Gastrocnemius medialis (tissue), 4 donors: ENCODE measurements at regions not wholly inside any gene's neighbourhood (a gene's known extent, or its start where the extent isn't known, plus 50 kb on each side); places are given as distances from the start of the nearest gene placed in this dataset.

ENCODE experiments used
- ATAC-seq, 2 donors: fragments of 150-250 bp; one replicate each; pipeline ENCODE4 v1.9.1; 2016
- DNase-seq, 2 donors: peaks; one replicate each; pipeline ENCODE4 v3.0.0-alpha.2; 2019
- H3K27ac ChIP-seq, 4 donors: fragments of 200-600 bp; sonication (generic); 1 replicate in 1 of 4; 2 replicates in 3 of 4; pipeline ENCODE4 v1.5.1; 2016 to 2018; ENCODE audit warnings: mild to moderate bottlenecking in 2 of 4, moderate library complexity in 1 of 4
- H3K27me3 ChIP-seq, 3 donors: fragments of 200-600 bp; sonication (generic) in 2 of 3; 1 replicate in 1 of 3; 2 replicates in 2 of 3; pipeline versions ENCODE4 v1.5.1 to v1.6.0; 2016 to 2019; ENCODE audit warnings: mild to moderate bottlenecking in 1 of 3, moderate library complexity in 1 of 3
- H3K36me3 ChIP-seq, 2 donors: fragments of 200-600 bp; sonication (generic) in 1 of 2; one replicate each; pipeline ENCODE4 v1.5.1; 2017 to 2018
- H3K4me1 ChIP-seq, 2 donors: fragments of 200-600 bp; sonication (generic) in 1 of 2; one replicate each; pipeline ENCODE4 v1.5.1; 2016 to 2017; ENCODE audit warnings: mild to moderate bottlenecking in 2 of 2
- H3K4me3 ChIP-seq, 4 donors: fragments of 200-600 bp; sonication (generic) in 3 of 4; 1 replicate in 1 of 4; 2 replicates in 3 of 4; pipeline ENCODE4 v1.5.1; 2016 to 2019; ENCODE audit warnings: mild to moderate bottlenecking in 2 of 4
- H3K9me3 ChIP-seq, 3 donors: fragments of 200-600 bp; sonication (generic) in 2 of 3; 1 replicate in 1 of 3; 2 replicates in 2 of 3; pipeline ENCODE4 v1.5.1; 2016 to 2019
- POLR2A ChIP-seq, 2 donors: fragments of 450-650 bp; IDR thresholded peaks; one replicate each; pipeline ENCODE4 v1.6.1; 2017; ENCODE audit warnings: antibody characterized with exemption in 2 of 2, mild to moderate bottlenecking in 2 of 2, moderate library complexity in 2 of 2
- in situ Hi-C, 4 donors: fragments of 200-750 bp; cut with MboI; loops; one replicate each; pipeline versions ENCODE4 v1.15.0 to v1.8.0; 2017; ENCODE audit warnings: low sequenced_read_pairs in 4 of 4
- intact Hi-C: fragments of 100-400 bp; cut with DNase I; formaldehyde crosslinking; loops from one replicate; pipeline ENCODE4 v1.15.1; 2023; ENCODE audit warnings: low total_unique reads
- TF ChIP-seq, protein P1 (sequence below), 5 experiments: fragments of 450-650 bp in 3 of 5; fragments of 200-600 bp in 2 of 5; sonication (generic) in 2 of 5; IDR thresholded peaks in 4 of 5; conservative IDR thresholded peaks in 1 of 5; 1 replicate in 4 of 5; 2 replicates in 1 of 5; pipeline ENCODE4 v1.5.1; 2016 to 2019; ENCODE audit warnings: antibody characterized with exemption in 5 of 5, mild to moderate bottlenecking in 3 of 5, moderate library complexity in 3 of 5

DNA sequence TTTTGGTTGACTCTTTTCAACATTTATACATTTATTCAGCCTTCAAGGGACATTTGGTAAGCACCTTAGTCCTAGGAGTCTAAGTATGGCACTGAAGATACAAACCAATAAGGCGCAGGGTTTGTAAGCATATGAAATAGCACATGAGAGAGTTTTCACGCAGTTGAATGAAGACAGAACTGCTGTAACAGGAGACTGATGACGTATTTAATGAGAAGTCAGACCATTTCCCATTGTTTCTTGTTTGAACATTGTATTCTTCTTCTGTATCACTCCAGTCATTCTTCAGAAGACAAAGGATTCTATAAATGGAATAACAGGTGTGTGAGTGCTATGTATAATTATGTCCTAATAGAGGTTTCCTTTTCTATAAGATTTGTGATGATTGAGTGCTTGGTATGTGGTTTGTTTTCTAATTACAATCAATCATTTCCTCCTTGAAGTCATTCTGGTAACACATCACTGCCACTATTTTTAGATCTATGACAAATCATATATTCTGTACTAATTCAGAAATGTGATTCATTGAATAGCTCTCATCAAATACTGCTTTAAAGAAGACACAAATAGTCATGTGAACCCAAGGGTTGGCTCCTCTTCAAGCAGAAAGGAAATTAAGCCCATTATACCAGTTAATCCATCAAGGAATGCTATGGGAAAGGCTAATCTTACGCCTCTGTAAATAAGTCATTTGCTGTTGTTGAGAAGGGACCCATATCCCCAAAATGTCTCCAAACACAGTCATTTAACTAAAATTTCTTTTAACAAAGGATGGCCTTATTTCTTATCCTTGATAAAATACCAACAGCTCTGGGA lies 222.8 kb upstream of the NBEA start:
- DNase-seq (no peak), ATAC-seq (peak in 1 of 2 donors; percentile 45)
- no peak for TF ChIP-seq POLR2A (IDR thresholded peaks at IDR 0.05)
- TF ChIP-seq, protein P1, sequence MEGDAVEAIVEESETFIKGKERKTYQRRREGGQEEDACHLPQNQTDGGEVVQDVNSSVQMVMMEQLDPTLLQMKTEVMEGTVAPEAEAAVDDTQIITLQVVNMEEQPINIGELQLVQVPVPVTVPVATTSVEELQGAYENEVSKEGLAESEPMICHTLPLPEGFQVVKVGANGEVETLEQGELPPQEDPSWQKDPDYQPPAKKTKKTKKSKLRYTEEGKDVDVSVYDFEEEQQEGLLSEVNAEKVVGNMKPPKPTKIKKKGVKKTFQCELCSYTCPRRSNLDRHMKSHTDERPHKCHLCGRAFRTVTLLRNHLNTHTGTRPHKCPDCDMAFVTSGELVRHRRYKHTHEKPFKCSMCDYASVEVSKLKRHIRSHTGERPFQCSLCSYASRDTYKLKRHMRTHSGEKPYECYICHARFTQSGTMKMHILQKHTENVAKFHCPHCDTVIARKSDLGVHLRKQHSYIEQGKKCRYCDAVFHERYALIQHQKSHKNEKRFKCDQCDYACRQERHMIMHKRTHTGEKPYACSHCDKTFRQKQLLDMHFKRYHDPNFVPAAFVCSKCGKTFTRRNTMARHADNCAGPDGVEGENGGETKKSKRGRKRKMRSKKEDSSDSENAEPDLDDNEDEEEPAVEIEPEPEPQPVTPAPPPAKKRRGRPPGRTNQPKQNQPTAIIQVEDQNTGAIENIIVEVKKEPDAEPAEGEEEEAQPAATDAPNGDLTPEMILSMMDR (IDR thresholded peaks at IDR 0.05 in 4 of 5, conservative IDR thresholded peaks at IDR 0.05 in 1 of 5), result no peak
- no peaks in the 10 kb centered on the region for H3K36me3 ChIP-seq
- H3K4me3 ChIP-seq, result no peak overlapping the region
- H3K4me1 ChIP-seq, result peaks cover 0 to 2% of the 10 kb centered on the region in 2 donors
- H3K27me3 ChIP-seq, result no peaks in the 10 kb centered on the region
- no peaks in the 10 kb centered on the region for H3K9me3 ChIP-seq
- intact Hi-C loops (no loop called here), in situ Hi-C loops (no loop called here)
- no peak overlapping the region for H3K27ac ChIP-seq

GRCh38 chr13:34720618-34721017 lies 221.5 kb upstream of the NBEA start:
- Histone ChIP-seq H3K36me3 (no peaks in the 10 kb centered on the region), H3K27me3 (no peaks in the 10 kb centered on the region), H3K4me1 (peaks cover 0 to 2% of the 10 kb centered on the region in 2 donors), H3K27ac (no peak overlapping the region), H3K9me3 (no peaks in the 10 kb centered on the region), H3K4me3 (no peak overlapping the region)
- ATAC-seq (no peak), DNase-seq (no peak)
- in situ Hi-C loops, result no loop called here
- TF ChIP-seq, protein P1 (IDR thresholded peaks at IDR 0.05 in 4 of 5, conservative IDR thresholded peaks at IDR 0.05 in 1 of 5), result no peak
- no peak for TF ChIP-seq POLR2A (IDR thresholded peaks at IDR 0.05)
- intact Hi-C loops, result no loop called here

DNA sequence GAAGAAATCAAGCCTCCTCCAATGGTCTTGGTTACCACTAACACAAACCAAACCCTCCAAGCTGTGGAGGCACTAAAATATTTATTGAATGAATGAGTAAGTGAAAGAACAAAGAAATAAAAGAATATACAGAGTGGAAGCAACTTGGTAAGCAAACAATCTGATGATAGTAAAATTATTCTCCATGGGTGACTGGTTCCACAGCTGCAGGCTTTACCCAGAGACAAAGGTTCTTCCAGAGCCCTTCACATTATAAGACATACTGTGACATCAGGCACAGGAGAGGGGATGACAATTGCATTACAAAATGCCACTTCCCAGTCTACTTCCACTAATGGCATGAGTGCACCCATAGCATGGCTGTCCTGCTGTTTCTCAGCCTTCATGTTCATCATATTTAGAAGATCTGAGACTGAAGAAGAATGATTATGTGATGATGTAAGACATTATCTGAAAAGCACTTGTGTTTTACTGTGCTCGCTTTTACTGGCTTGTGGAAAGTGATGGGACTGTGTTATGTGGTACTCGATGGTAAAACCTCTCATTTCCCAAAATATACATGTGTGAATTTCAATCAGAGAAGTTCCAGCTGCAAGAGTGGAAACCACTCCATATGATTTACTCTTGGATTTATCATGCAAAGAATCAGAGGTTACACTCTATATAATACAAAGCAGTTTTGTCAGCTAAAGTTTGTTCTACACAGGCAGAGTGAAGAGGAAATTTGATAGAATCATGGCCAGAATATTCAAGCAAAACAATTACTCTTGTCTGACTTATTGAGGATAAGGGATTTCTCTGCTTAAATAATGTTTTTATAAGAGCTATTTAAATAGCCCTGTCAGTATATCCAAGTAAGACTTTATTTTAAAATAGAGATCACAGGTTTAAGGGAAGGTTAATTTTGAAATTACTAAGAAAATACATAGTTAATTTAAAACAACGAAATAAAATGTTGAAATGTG lies 220.2 kb upstream of the NBEA start:
- DNase-seq (no peak), ATAC-seq (no peak)
- TF ChIP-seq, protein P1 (IDR thresholded peaks at IDR 0.05 in 4 of 5, conservative IDR thresholded peaks at IDR 0.05 in 1 of 5), result no peak
- no peak for TF ChIP-seq POLR2A (IDR thresholded peaks at IDR 0.05)
- Histone ChIP-seq H3K4me1 (peaks cover 0 to 2% of the 10 kb centered on the region in 2 donors), H3K4me3 (no peak overlapping the region), H3K36me3 (no peaks in the 10 kb centered on the region), H3K27me3 (no peaks in the 10 kb centered on the region), H3K9me3 (no peaks in the 10 kb centered on the region), H3K27ac (no peak overlapping the region)
- intact Hi-C loops (no loop called here), in situ Hi-C loops (no loop called here)

DNA sequence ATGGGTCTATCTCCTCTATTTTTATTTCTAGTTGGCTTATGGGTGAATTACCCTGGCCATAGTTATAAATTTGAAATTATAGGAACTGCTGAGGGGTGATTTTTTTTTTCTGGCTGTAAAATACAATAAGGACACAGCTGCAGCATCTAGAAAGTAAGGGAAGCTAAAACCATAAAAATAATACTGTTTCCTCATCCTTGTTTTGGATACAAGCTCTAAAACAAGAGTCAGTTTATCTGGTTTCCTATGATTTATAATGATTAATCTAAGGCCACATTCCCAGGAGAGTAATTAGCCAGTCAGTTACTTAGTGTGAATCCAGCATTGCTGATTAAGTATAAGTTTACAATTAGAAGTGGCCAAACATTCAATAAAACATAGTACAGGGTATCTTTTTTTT lies 219.1 kb upstream of the NBEA start:
- peaks cover 0 to 2% of the 10 kb centered on the region in 2 donors for H3K4me1 ChIP-seq
- DNase-seq (no peak), ATAC-seq (no peak)
- intact Hi-C loops (no loop called here), in situ Hi-C loops (no loop called here)
- no peak for TF ChIP-seq POLR2A (IDR thresholded peaks at IDR 0.05)
- TF ChIP-seq, protein P1 (IDR thresholded peaks at IDR 0.05 in 4 of 5, conservative IDR thresholded peaks at IDR 0.05 in 1 of 5), result no peak
- H3K9me3 ChIP-seq, result no peaks in the 10 kb centered on the region
- no peak overlapping the region for H3K27ac ChIP-seq
- H3K4me3 ChIP-seq, result no peak overlapping the region
- H3K27me3 ChIP-seq, result no peaks in the 10 kb centered on the region
- no peaks in the 10 kb centered on the region for H3K36me3 ChIP-seq
